Neural cell (in vitro differentiated cells): ENCODE measurements at regions not wholly inside any gene's neighbourhood (a gene's known extent, or its start where the extent isn't known, plus 50 kb on each side); places are given as distances from the start of the nearest gene placed in this dataset.

ENCODE experiments used
- H2AFZ ChIP-seq: fragments of 200-600, 300-800 bp; sonication (generic), shearing (Covaris generic); 2 replicates; pipeline ENCODE4 v1.6.0; 2014; ENCODE audit warnings: low read depth, mild to moderate bottlenecking, antibody characterized with exemption, low read length, moderate library complexity
- H3F3A ChIP-seq: fragments of 200-600 bp; shearing (Covaris generic); 2 replicates; pipeline ENCODE4 v1.6.1; 2016; ENCODE audit warnings: mild to moderate bottlenecking, moderate library complexity, mixed read lengths, antibody characterized with exemption, low read length; ENCODE audit not compliant: insufficient read depth, poor library complexity, severe bottlenecking
- H3K27ac ChIP-seq: fragments of 200-600, 300-800 bp; sonication (generic), shearing (Covaris generic); 2 replicates; pipeline ENCODE4 v1.5.1; 2014; ENCODE audit warnings: mild to moderate bottlenecking, low read length, moderate library complexity
- H3K27me3 ChIP-seq: fragments of 300-800, 200-600 bp; sonication (generic), shearing (Covaris generic); 2 replicates; pipeline ENCODE4 v1.6.0; 2014; ENCODE audit warnings: mild to moderate bottlenecking, low read depth, low read length, moderate library complexity; ENCODE audit not compliant: insufficient read depth
- H3K36me3 ChIP-seq: fragments of 300-800, 200-600 bp; sonication (generic), shearing (Covaris generic); 2 replicates; pipeline ENCODE4 v1.5.1; 2014; ENCODE audit warnings: mild to moderate bottlenecking, antibody characterized with exemption, low read length, moderate library complexity; ENCODE audit not compliant: insufficient read depth
- H3K4me2 ChIP-seq: fragments of 300-800, 200-600 bp; sonication (generic), shearing (Covaris generic); 2 replicates; pipeline ENCODE4 v1.6.0; 2014; ENCODE audit warnings: mild to moderate bottlenecking, low read length
- H3K4me3 ChIP-seq: fragments of 300-800, 200-600 bp; sonication (generic), shearing (Covaris generic); 2 replicates; pipeline ENCODE4 v1.5.1; 2014; ENCODE audit warnings: mild to moderate bottlenecking, low read length, moderate library complexity
- H3K79me2 ChIP-seq: fragments of 200-600 bp; shearing (Covaris generic); replicated peaks from 2 replicates; pipeline ENCODE4 v1.6.0; 2014; ENCODE audit warnings: mild to moderate bottlenecking, low read length, moderate library complexity; ENCODE audit not compliant: insufficient read depth
- H3K9ac ChIP-seq: fragments of 300-800, 200-600 bp; sonication (generic), shearing (Covaris generic); 2 replicates; pipeline ENCODE4 v1.6.1; 2016; ENCODE audit warnings: mild to moderate bottlenecking, low read length, mixed read lengths
- H3K9me2 ChIP-seq: fragments of 200-600 bp; shearing (Covaris generic); 2 replicates; pipeline ENCODE4 v1.6.1; 2016; ENCODE audit warnings: mild to moderate bottlenecking, low read length, mixed read lengths; ENCODE audit not compliant: insufficient read depth
- H3K9me3 ChIP-seq: fragments of 200-600, 300-800 bp; sonication (generic), shearing (Covaris generic); 2 replicates; pipeline ENCODE4 v1.6.1; 2016; ENCODE audit warnings: mild to moderate bottlenecking, mixed run types, low read length, moderate library complexity, mixed read lengths
- H4K20me1 ChIP-seq: fragments of 200-600 bp; shearing (Covaris generic); 2 replicates; pipeline ENCODE4 v1.6.1; 2016; ENCODE audit warnings: mild to moderate bottlenecking, mixed run types; ENCODE audit not compliant: insufficient read depth
- EP300 ChIP-seq: fragments of 450-650 bp; conservative IDR thresholded peaks from 2 replicates; pipeline ENCODE4 v1.6.1; 2014; ENCODE audit warnings: antibody characterized with exemption, mild to moderate bottlenecking, moderate library complexity; ENCODE audit not compliant: poor library complexity, severe bottlenecking
- EZH2 ChIP-seq: fragments of 200-600, 300-800 bp; shearing (Covaris generic), sonication (generic); IDR thresholded peaks from 2 replicates; pipeline ENCODE4 v1.6.1; 2014; ENCODE audit warnings: antibody characterized with exemption, low read length, borderline replicate concordance, mild to moderate bottlenecking; ENCODE audit not compliant: insufficient read depth, poor library complexity, severe bottlenecking
- MXI1 ChIP-seq: fragments of 450-650 bp; conservative IDR thresholded peaks from 2 replicates; pipeline ENCODE4 v1.6.1; 2014; ENCODE audit warnings: antibody characterized with exemption, mild to moderate bottlenecking; ENCODE audit not compliant: poor library complexity, severe bottlenecking
- POLR2AphosphoS5 ChIP-seq: IDR thresholded peaks from 2 replicates; pipeline ENCODE4 v1.6.1; 2012
- RAD21 ChIP-seq: fragments of 450-650 bp; conservative IDR thresholded peaks from 2 replicates; pipeline ENCODE4 v1.6.1; 2014; ENCODE audit warnings: antibody characterized with exemption, mild to moderate bottlenecking, moderate library complexity
- SMC3 ChIP-seq: fragments of 450-650 bp; conservative IDR thresholded peaks from 2 replicates; pipeline ENCODE4 v1.6.1; 2014; ENCODE audit warnings: antibody characterized with exemption, mild to moderate bottlenecking, moderate library complexity; ENCODE audit not compliant: poor library complexity
- TAF1 ChIP-seq: IDR thresholded peaks from 2 replicates; pipeline ENCODE4 v1.6.1; 2012; ENCODE audit warnings: low read depth
- TF ChIP-seq, protein P1 (sequence below): IDR thresholded peaks from 2 replicates; pipeline ENCODE4 v1.6.1; 2012; ENCODE audit warnings: borderline replicate concordance
- TF ChIP-seq, protein P2 (sequence below): fragments of 450-650 bp; IDR thresholded peaks from 2 replicates; pipeline ENCODE4 v1.5.1; 2014; ENCODE audit warnings: antibody characterized with exemption, mild to moderate bottlenecking, moderate library complexity; ENCODE audit not compliant: poor library complexity, severe bottlenecking

DNA sequence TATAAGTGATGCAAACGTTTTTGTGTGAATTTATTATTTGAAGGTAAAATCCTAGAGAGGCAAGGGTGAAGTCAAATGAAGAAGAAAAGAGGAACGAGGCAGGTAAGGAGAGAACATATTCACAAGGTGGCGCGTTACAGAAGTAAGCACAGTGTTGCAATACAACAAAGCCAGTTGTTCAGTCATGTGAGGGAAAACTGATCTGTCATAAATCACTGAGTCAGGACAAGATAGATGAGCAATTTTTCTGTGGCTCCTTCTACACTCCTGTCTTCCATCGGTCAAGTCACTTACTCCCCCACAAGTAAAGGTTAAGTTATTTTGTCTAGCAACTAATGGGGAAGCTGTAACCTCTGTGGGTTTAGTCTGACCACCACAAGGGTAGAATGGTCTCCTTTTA is 203.0 kb upstream of the GK2 start:
- no peaks in the 10 kb centered on the region for H3F3A ChIP-seq
- H3K9me2 ChIP-seq, result no peaks in the 10 kb centered on the region
- no peaks in the 10 kb centered on the region for H3K9me3 ChIP-seq
- H2AFZ ChIP-seq, result no peak overlapping the region
- no peaks in the 10 kb centered on the region for H3K79me2 ChIP-seq
- H3K4me3 ChIP-seq, result no peak overlapping the region
- H3K4me2 ChIP-seq, result no peak overlapping the region
- H3K36me3 ChIP-seq, result no peaks in the 10 kb centered on the region
- TF ChIP-seq EP300 (no peak), POLR2AphosphoS5 (no peak), SMC3 (no peak), TAF1 (no peak), MXI1 (no peak), RAD21 (no peak), EZH2 (no peak)
- TF ChIP-seq, protein P1, sequence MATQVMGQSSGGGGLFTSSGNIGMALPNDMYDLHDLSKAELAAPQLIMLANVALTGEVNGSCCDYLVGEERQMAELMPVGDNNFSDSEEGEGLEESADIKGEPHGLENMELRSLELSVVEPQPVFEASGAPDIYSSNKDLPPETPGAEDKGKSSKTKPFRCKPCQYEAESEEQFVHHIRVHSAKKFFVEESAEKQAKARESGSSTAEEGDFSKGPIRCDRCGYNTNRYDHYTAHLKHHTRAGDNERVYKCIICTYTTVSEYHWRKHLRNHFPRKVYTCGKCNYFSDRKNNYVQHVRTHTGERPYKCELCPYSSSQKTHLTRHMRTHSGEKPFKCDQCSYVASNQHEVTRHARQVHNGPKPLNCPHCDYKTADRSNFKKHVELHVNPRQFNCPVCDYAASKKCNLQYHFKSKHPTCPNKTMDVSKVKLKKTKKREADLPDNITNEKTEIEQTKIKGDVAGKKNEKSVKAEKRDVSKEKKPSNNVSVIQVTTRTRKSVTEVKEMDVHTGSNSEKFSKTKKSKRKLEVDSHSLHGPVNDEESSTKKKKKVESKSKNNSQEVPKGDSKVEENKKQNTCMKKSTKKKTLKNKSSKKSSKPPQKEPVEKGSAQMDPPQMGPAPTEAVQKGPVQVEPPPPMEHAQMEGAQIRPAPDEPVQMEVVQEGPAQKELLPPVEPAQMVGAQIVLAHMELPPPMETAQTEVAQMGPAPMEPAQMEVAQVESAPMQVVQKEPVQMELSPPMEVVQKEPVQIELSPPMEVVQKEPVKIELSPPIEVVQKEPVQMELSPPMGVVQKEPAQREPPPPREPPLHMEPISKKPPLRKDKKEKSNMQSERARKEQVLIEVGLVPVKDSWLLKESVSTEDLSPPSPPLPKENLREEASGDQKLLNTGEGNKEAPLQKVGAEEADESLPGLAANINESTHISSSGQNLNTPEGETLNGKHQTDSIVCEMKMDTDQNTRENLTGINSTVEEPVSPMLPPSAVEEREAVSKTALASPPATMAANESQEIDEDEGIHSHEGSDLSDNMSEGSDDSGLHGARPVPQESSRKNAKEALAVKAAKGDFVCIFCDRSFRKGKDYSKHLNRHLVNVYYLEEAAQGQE, result no peak
- TF ChIP-seq, protein P2, sequence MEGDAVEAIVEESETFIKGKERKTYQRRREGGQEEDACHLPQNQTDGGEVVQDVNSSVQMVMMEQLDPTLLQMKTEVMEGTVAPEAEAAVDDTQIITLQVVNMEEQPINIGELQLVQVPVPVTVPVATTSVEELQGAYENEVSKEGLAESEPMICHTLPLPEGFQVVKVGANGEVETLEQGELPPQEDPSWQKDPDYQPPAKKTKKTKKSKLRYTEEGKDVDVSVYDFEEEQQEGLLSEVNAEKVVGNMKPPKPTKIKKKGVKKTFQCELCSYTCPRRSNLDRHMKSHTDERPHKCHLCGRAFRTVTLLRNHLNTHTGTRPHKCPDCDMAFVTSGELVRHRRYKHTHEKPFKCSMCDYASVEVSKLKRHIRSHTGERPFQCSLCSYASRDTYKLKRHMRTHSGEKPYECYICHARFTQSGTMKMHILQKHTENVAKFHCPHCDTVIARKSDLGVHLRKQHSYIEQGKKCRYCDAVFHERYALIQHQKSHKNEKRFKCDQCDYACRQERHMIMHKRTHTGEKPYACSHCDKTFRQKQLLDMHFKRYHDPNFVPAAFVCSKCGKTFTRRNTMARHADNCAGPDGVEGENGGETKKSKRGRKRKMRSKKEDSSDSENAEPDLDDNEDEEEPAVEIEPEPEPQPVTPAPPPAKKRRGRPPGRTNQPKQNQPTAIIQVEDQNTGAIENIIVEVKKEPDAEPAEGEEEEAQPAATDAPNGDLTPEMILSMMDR, result no peak
- H3K27me3 ChIP-seq, result no peaks in the 10 kb centered on the region
- no peak overlapping the region for H3K9ac ChIP-seq
- no peaks in the 10 kb centered on the region for H4K20me1 ChIP-seq
- H3K27ac ChIP-seq, result no peak overlapping the region

- H3K4me3 ChIP-seq, result no peak overlapping the region
- H3K27ac ChIP-seq, result no peak overlapping the region
- H2AFZ ChIP-seq, result no peak overlapping the region
- no peaks in the 10 kb centered on the region for H4K20me1 ChIP-seq
- H3K9me2 ChIP-seq, result no peaks in the 10 kb centered on the region
- no peak overlapping the region for H3K9ac ChIP-seq
- no peaks in the 10 kb centered on the region for H3K9me3 ChIP-seq
- no peaks in the 10 kb centered on the region for H3K27me3 ChIP-seq
- TF ChIP-seq EZH2, result no peak
- TF ChIP-seq, protein P2, result no peak
- TF ChIP-seq TAF1, result no peak
- TF ChIP-seq SMC3, result no peak
- TF ChIP-seq POLR2AphosphoS5, result no peak
- TF ChIP-seq MXI1, result no peak
- TF ChIP-seq, protein P1, result no peak
- no peak for TF ChIP-seq EP300
- TF ChIP-seq RAD21, result no peak
- no peak overlapping the region for H3K4me2 ChIP-seq
- H3F3A ChIP-seq, result no peaks in the 10 kb centered on the region
- H3K36me3 ChIP-seq, result no peaks in the 10 kb centered on the region
- H3K79me2 ChIP-seq, result no peaks in the 10 kb centered on the region
Measured at GRCh38 chr4:79609817-79610216, 201.8 kb upstream of the GK2 start.
